H9 (cell line): ENCODE measurements at regions not wholly inside any gene's neighbourhood (a gene's known extent, or its start where the extent isn't known, plus 50 kb on each side); places are given as distances from the start of the nearest gene placed in this dataset.

ENCODE experiments used
- DNase-seq: peaks from one replicate; pipeline ENCODE4 v3.0.0-alpha.2; 2017
- H2AFZ ChIP-seq: one replicate; pipeline ENCODE4 v1.6.1; 2013; ENCODE audit warnings: mild to moderate bottlenecking, low read length, control low read depth, moderate library complexity
- H2AK5ac ChIP-seq: 2 replicates; pipeline ENCODE4 v1.6.1; 2013; ENCODE audit warnings: low read length, control low read depth, mixed read lengths; ENCODE audit not compliant: insufficient read length
- H2BK120ac ChIP-seq: one replicate; pipeline ENCODE4 v1.6.1; 2013; ENCODE audit warnings: low read depth, mild to moderate bottlenecking, low read length, control low read depth, inconsistent platforms; ENCODE audit not compliant: poor library complexity, severe bottlenecking
- H2BK12ac ChIP-seq: 2 replicates; pipeline ENCODE4 v1.6.1; 2013; ENCODE audit warnings: low read length, control low read depth, mixed read lengths, low read depth; ENCODE audit not compliant: insufficient read length
- H2BK15ac ChIP-seq: 2 replicates; pipeline ENCODE4 v1.6.1; 2013; ENCODE audit warnings: low read depth, low read length, control low read depth
- H2BK20ac ChIP-seq: one replicate; pipeline ENCODE4 v1.6.1; 2013; ENCODE audit warnings: low read depth, mild to moderate bottlenecking, low read length, control low read depth, inconsistent platforms; ENCODE audit not compliant: poor library complexity, severe bottlenecking
- H2BK5ac ChIP-seq: 2 replicates; pipeline ENCODE4 v1.6.1; 2013; ENCODE audit warnings: low read length, control low read depth, mixed read lengths; ENCODE audit not compliant: insufficient read length
- H3K14ac ChIP-seq: 2 replicates; pipeline ENCODE4 v1.6.1; 2013; ENCODE audit warnings: low read length, control low read depth; ENCODE audit not compliant: insufficient read depth
- H3K18ac ChIP-seq: 2 replicates; pipeline ENCODE4 v1.6.1; 2013; ENCODE audit warnings: low read depth, mild to moderate bottlenecking, mixed read lengths, low read length, control low read depth; ENCODE audit not compliant: insufficient read length
- H3K23ac ChIP-seq: 2 replicates; pipeline ENCODE4 v1.6.1; 2013; ENCODE audit warnings: low read length, control low read depth, mixed read lengths, low read depth; ENCODE audit not compliant: insufficient read length
- H3K23me2 ChIP-seq: 2 replicates; pipeline ENCODE4 v1.6.1; 2013; ENCODE audit warnings: low read depth, mild to moderate bottlenecking, mixed read lengths, low read length, control low read depth; ENCODE audit not compliant: insufficient read length, poor library complexity, severe bottlenecking
- H3K27ac ChIP-seq: 2 replicates; pipeline ENCODE4 v1.5.1; 2013; ENCODE audit warnings: low read length, control low read depth, mixed read lengths, low read depth; ENCODE audit not compliant: insufficient read length
- H3K27me3 ChIP-seq: 2 replicates; pipeline ENCODE4 v1.6.1; 2013; ENCODE audit warnings: low read length, control low read depth, inconsistent platforms; ENCODE audit not compliant: insufficient read depth
- H3K4ac ChIP-seq: 2 replicates; pipeline ENCODE4 v1.6.1; 2013; ENCODE audit warnings: low read depth, mild to moderate bottlenecking, control low read depth, inconsistent platforms, low read length, moderate library complexity
- H3K4me1 ChIP-seq: 2 replicates; pipeline ENCODE4 v1.6.1; 2013; ENCODE audit warnings: low read length, control low read depth, inconsistent platforms; ENCODE audit not compliant: insufficient read depth
- H3K4me2 ChIP-seq: 2 replicates; pipeline ENCODE4 v1.6.1; 2013; ENCODE audit warnings: low read length, control low read depth, mixed read lengths; ENCODE audit not compliant: insufficient read length, insufficient read depth
- H3K56ac ChIP-seq: 2 replicates; pipeline ENCODE4 v1.6.1; 2013; ENCODE audit warnings: low read depth, mild to moderate bottlenecking, mixed read lengths, low read length, control low read depth; ENCODE audit not compliant: insufficient read length
- H3K79me1 ChIP-seq: 2 replicates; pipeline ENCODE4 v1.6.1; 2013; ENCODE audit warnings: low read depth, mild to moderate bottlenecking, moderate library complexity, low read length, control low read depth, inconsistent platforms; ENCODE audit not compliant: insufficient read depth, poor library complexity, severe bottlenecking
- H3K79me2 ChIP-seq: 2 replicates; pipeline ENCODE4 v1.6.1; 2013; ENCODE audit warnings: low read length, control low read depth, inconsistent platforms; ENCODE audit not compliant: insufficient read depth
- H3K9ac ChIP-seq: 2 replicates; pipeline ENCODE4 v1.6.1; 2013; ENCODE audit warnings: low read length, control low read depth, mixed read lengths; ENCODE audit not compliant: insufficient read length; ENCODE audit errors: extremely low read depth
- H3K9me3 ChIP-seq: one replicate; pipeline ENCODE4 v1.6.1; 2013; ENCODE audit warnings: low read depth, low read length, inconsistent platforms; ENCODE audit not compliant: control insufficient read depth
- H3T11ph ChIP-seq: one replicate; pipeline ENCODE4 v1.6.1; 2013; ENCODE audit warnings: mild to moderate bottlenecking, low read length, control low read depth, inconsistent platforms
- H4K20me1 ChIP-seq: one replicate; pipeline ENCODE4 v1.6.1; 2013; ENCODE audit not compliant: control insufficient read depth, insufficient read length, insufficient read depth
- H4K5ac ChIP-seq: 2 replicates; pipeline ENCODE4 v1.6.1; 2013; ENCODE audit warnings: low read depth, mild to moderate bottlenecking, mixed read lengths, low read length, control low read depth; ENCODE audit not compliant: insufficient read length
- H4K8ac ChIP-seq: replicated peaks from 2 replicates; pipeline ENCODE4 v1.6.1; 2013; ENCODE audit warnings: low read length, control low read depth, mixed read lengths, low read depth; ENCODE audit not compliant: insufficient read length
- H4K91ac ChIP-seq: 2 replicates; pipeline ENCODE4 v1.6.1; 2013; ENCODE audit warnings: low read depth, mild to moderate bottlenecking, moderate library complexity, mixed read lengths, low read length, control low read depth; ENCODE audit not compliant: insufficient read length
- H3K27ac Mint-ChIP-seq, 3 experiments: 2 replicates in 2 of 3; 3 replicates in 1 of 3; pipeline ENCODE4 v1.8.0; 2020 to 2021; ENCODE audit warnings: mixed read lengths in 3 of 3, mild to moderate bottlenecking in 1 of 3, moderate library complexity in 1 of 3
- H3K27me3 Mint-ChIP-seq: 2 replicates; pipeline ENCODE4 v1.8.0; 2021; ENCODE audit warnings: low read depth, mild to moderate bottlenecking, moderate library complexity, mixed read lengths
- H3K36me3 Mint-ChIP-seq, 3 experiments: 2 replicates in 2 of 3; 3 replicates in 1 of 3; pipeline ENCODE4 v1.8.0; 2020 to 2021; ENCODE audit warnings: low read depth in 3 of 3, mixed read lengths in 3 of 3; ENCODE audit not compliant: insufficient read depth in 1 of 3
- H3K4me1 Mint-ChIP-seq, 2 experiments: 2 replicates each; pipeline ENCODE4 v1.8.0; 2020; ENCODE audit warnings: mixed read lengths in 2 of 2
- H3K4me3 Mint-ChIP-seq, 2 experiments: 2 replicates in 1 of 2; 3 replicates in 1 of 2; pipeline ENCODE4 v1.8.0; 2020 to 2021; ENCODE audit warnings: mild to moderate bottlenecking in 2 of 2, mixed read lengths in 2 of 2, moderate library complexity in 1 of 2
- H3K9me3 Mint-ChIP-seq, 2 experiments: 2 replicates in 1 of 2; 3 replicates in 1 of 2; pipeline ENCODE4 v1.8.0; 2020; ENCODE audit warnings: mild to moderate bottlenecking in 2 of 2, mixed read lengths in 2 of 2, moderate library complexity in 1 of 2
- WGBS: extraction: QIAGEN DNeasy Blood & Tissue Kit; methylation state at CpG from one replicate; pipeline ENCODE4 v1.1.7; 2013; ENCODE audit warnings: missing lambda C conversion rate, low lambda C conversion rate, mixed read lengths; ENCODE audit not compliant: insufficient read length; ENCODE audit errors: extremely low coverage; 5-methylcytosine and 5-hydroxymethylcytosine counted together
- TF ChIP-seq, protein P1 (sequence below): fragments of 200-600 bp; sonication (generic); conservative IDR thresholded peaks from 3 replicates; pipeline ENCODE4 v1.8.0; 2021; ENCODE audit warnings: antibody characterized with exemption, mild to moderate bottlenecking

GRCh38 chr11:23836981-23837380 lies 659.9 kb upstream of the LUZP2 start:
- Histone ChIP-seq H3K27ac (no peak overlapping the region), H4K8ac (no peak overlapping the region), H3K56ac (no peak overlapping the region), H2BK12ac (no peak overlapping the region), H3K23me2 (no peaks in the 10 kb centered on the region), H2AK5ac (no peak overlapping the region), H2BK20ac (no peak overlapping the region), H4K20me1 (no peaks in the 10 kb centered on the region), H3T11ph (no peak overlapping the region), H3K9me3 (no peaks in the 10 kb centered on the region), H3K18ac (no peak overlapping the region), H3K23ac (no peak overlapping the region), H3K79me2 (no peaks in the 10 kb centered on the region), H4K5ac (no peak overlapping the region), H3K9ac (no peak overlapping the region), H3K4ac (no peak overlapping the region), H3K4me2 (no peak overlapping the region), H2AFZ (no peak overlapping the region), H3K79me1 (no peaks in the 10 kb centered on the region), H4K91ac (no peak overlapping the region), H2BK120ac (no peak overlapping the region), H3K4me1 (no peaks in the 10 kb centered on the region), H3K14ac (no peak overlapping the region), H3K27me3 (no peaks in the 10 kb centered on the region), H2BK15ac (no peak overlapping the region), H2BK5ac (no peak overlapping the region)
- DNase-seq: no peak
- H3K27ac Mint-ChIP-seq: 0 out of 7 replicates have a peak overlapping the region, but pooled peaks of 1 of the 3 experiments have one; percentile 3
- no peaks in the 10 kb centered on the region for H3K36me3 Mint-ChIP-seq
- H3K4me3 Mint-ChIP-seq: no peak overlapping the region
- no peaks in the 10 kb centered on the region for H3K4me1 Mint-ChIP-seq
- TF ChIP-seq, protein P1, sequence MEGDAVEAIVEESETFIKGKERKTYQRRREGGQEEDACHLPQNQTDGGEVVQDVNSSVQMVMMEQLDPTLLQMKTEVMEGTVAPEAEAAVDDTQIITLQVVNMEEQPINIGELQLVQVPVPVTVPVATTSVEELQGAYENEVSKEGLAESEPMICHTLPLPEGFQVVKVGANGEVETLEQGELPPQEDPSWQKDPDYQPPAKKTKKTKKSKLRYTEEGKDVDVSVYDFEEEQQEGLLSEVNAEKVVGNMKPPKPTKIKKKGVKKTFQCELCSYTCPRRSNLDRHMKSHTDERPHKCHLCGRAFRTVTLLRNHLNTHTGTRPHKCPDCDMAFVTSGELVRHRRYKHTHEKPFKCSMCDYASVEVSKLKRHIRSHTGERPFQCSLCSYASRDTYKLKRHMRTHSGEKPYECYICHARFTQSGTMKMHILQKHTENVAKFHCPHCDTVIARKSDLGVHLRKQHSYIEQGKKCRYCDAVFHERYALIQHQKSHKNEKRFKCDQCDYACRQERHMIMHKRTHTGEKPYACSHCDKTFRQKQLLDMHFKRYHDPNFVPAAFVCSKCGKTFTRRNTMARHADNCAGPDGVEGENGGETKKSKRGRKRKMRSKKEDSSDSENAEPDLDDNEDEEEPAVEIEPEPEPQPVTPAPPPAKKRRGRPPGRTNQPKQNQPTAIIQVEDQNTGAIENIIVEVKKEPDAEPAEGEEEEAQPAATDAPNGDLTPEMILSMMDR: no peak
- no peaks in the 10 kb centered on the region for H3K27me3 Mint-ChIP-seq
- WGBS: no CpG with 5 or more reads among the region's 1 CpG
- H3K9me3 Mint-ChIP-seq: 0 out of 5 replicates have a peak, but pooled peaks cover 0 to 2% of the 10 kb centered on the region in 2 experiments
